WTC11 (cell line): ENCODE measurements at regions not wholly inside any gene's neighbourhood (a gene's known extent, or its start where the extent isn't known, plus 50 kb on each side); places are given as distances from the start of the nearest gene placed in this dataset.
"Not testable (repeated sequence)": the region's sequence is repeated elsewhere in the genome, so short reads cannot be mapped to it uniquely, and the experiment has no call there.

Source experiments
- ATAC-seq: fragments of 200-7000 bp; cut with Tn5 transposase; 2 replicates; pipeline ENCODE4 v1.10.0; 2021; ENCODE audit warnings: mild to moderate bottlenecking, moderate library complexity
- CTCF ChIA-PET: fragments of 300-600 bp; sonication (Branson Sonifier 250); formaldehyde crosslinking; loops from one replicate; lab custom pipeline; 2021; ENCODE audit warnings: antibody characterized with exemption; lab: Charles Lee
- POLR2A ChIA-PET: fragments of 350-600 bp; sonication (Branson Sonifier 250); formaldehyde crosslinking; loops from one replicate; lab custom pipeline; 2021; ENCODE audit warnings: antibody characterized with exemption; lab: Charles Lee
- DNase-seq: peaks from one replicate; pipeline ENCODE4 v3.0.0; 2021; ENCODE audit warnings: low spot score
- H3K27ac Mint-ChIP-seq: 2 replicates; pipeline ENCODE4 v1.8.0; 2021; ENCODE audit warnings: mixed read lengths
- H3K27me3 Mint-ChIP-seq: 2 replicates; pipeline ENCODE4 v1.8.0; 2021; ENCODE audit warnings: low read depth, mild to moderate bottlenecking, moderate library complexity, mixed read lengths
- H3K36me3 Mint-ChIP-seq: 2 replicates; pipeline ENCODE4 v1.8.0; 2021; ENCODE audit warnings: mixed read lengths
- H3K4me1 Mint-ChIP-seq: 2 replicates; pipeline ENCODE4 v1.8.0; 2022; ENCODE audit warnings: mixed read lengths
- H3K4me3 Mint-ChIP-seq: 2 replicates; pipeline ENCODE4 v1.8.0; 2021; ENCODE audit warnings: mild to moderate bottlenecking, moderate library complexity, mixed read lengths
- H3K9me3 Mint-ChIP-seq: 2 replicates; pipeline ENCODE4 v1.8.0; 2021; ENCODE audit warnings: mixed read lengths
- CBFB ChIP-seq: sonication (generic); formaldehyde crosslinking; IDR thresholded peaks from 2 replicates; pipeline ENCODE4 v1.8.1; 2022; ENCODE audit warnings: mild to moderate bottlenecking, low read depth, missing genetic modification reagents
- CREM ChIP-seq: sonication (generic); formaldehyde crosslinking; IDR thresholded peaks from 2 replicates; pipeline ENCODE4 v1.8.1; 2022; ENCODE audit warnings: mild to moderate bottlenecking, missing genetic modification reagents, moderate library complexity
- ELF4 ChIP-seq: sonication (generic); formaldehyde crosslinking; IDR thresholded peaks from 2 replicates; pipeline ENCODE4 v1.8.1; 2022; ENCODE audit warnings: low read depth, mild to moderate bottlenecking, moderate library complexity, missing genetic modification reagents
- GTF2I ChIP-seq: fragments of 250-450 bp; sonication (Bioruptor Pico); conservative IDR thresholded peaks from 2 replicates; pipeline ENCODE4 v1.4.0; 2021; ENCODE audit warnings: mild to moderate bottlenecking
- IRF2 ChIP-seq: sonication (generic); formaldehyde crosslinking; IDR thresholded peaks from 2 replicates; pipeline ENCODE4 v1.8.0; 2022; ENCODE audit warnings: low read depth, missing genetic modification reagents, borderline replicate concordance
- NFATC4 ChIP-seq: fragments of 250-450 bp; sonication (Bioruptor Pico); IDR thresholded peaks from 2 replicates; pipeline ENCODE4 v1.9.0; 2021; ENCODE audit warnings: mild to moderate bottlenecking
- NFE2L1 ChIP-seq: sonication (generic); formaldehyde crosslinking; IDR thresholded peaks from 2 replicates; pipeline ENCODE4 v1.8.1; 2023; ENCODE audit warnings: missing genetic modification reagents
- NR2C2 ChIP-seq: sonication (generic); formaldehyde crosslinking; IDR thresholded peaks from 2 replicates; pipeline ENCODE4 v1.8.0; 2022; ENCODE audit warnings: mild to moderate bottlenecking, missing genetic modification reagents
- NR3C1 ChIP-seq: sonication (generic); formaldehyde crosslinking; conservative IDR thresholded peaks from 2 replicates; pipeline ENCODE4 v1.8.1; 2023; ENCODE audit warnings: low read depth, mild to moderate bottlenecking, missing genetic modification reagents
- OVOL2 ChIP-seq: fragments of 250-450 bp; sonication (Bioruptor Pico); IDR thresholded peaks from 2 replicates; pipeline ENCODE4 v1.9.0; 2021; ENCODE audit warnings: mild to moderate bottlenecking, borderline replicate concordance
- RELA ChIP-seq: sonication (generic); formaldehyde crosslinking; IDR thresholded peaks from 2 replicates; pipeline ENCODE4 v1.8.1; 2022; ENCODE audit warnings: missing genetic modification reagents, mild to moderate bottlenecking, borderline replicate concordance
- SMAD3 ChIP-seq: sonication (generic); formaldehyde crosslinking; IDR thresholded peaks from 2 replicates; pipeline ENCODE4 v1.8.0; 2022; ENCODE audit warnings: missing genetic modification reagents, mild to moderate bottlenecking, borderline replicate concordance
- TEAD1 ChIP-seq: sonication (generic); formaldehyde crosslinking; IDR thresholded peaks from 2 replicates; pipeline ENCODE4 v1.8.0; 2022; ENCODE audit warnings: mild to moderate bottlenecking, missing genetic modification reagents
- ZNF263 ChIP-seq: sonication (generic); formaldehyde crosslinking; IDR thresholded peaks from 2 replicates; pipeline ENCODE4 v1.8.1; 2022; ENCODE audit warnings: low read depth, mild to moderate bottlenecking, moderate library complexity, missing genetic modification reagents
- ZNF317 ChIP-seq: sonication (generic); formaldehyde crosslinking; IDR thresholded peaks from 2 replicates; pipeline ENCODE4 v1.8.1; 2023; ENCODE audit warnings: low read depth, mild to moderate bottlenecking, moderate library complexity, missing genetic modification reagents, borderline replicate concordance
- ZNF396 ChIP-seq: fragments of 250-450 bp; sonication (Bioruptor Pico); IDR thresholded peaks from 2 replicates; pipeline ENCODE4 v1.8.0; 2021; ENCODE audit warnings: mild to moderate bottlenecking, moderate library complexity, borderline replicate concordance
- ZNF423 ChIP-seq: fragments of 250-450 bp; sonication (Bioruptor Pico); IDR thresholded peaks from 2 replicates; pipeline ENCODE4 v2.1.2; 2022; ENCODE audit warnings: mild to moderate bottlenecking, moderate library complexity
- TF ChIP-seq, protein P1 (sequence below): sonication (generic); formaldehyde crosslinking; IDR thresholded peaks from 2 replicates; pipeline ENCODE4 v1.8.1; 2023; ENCODE audit warnings: mild to moderate bottlenecking, missing genetic modification reagents, moderate library complexity
- TF ChIP-seq, protein P2 (sequence below): sonication (generic); formaldehyde crosslinking; IDR thresholded peaks from 2 replicates; pipeline ENCODE4 v1.8.0; 2023; ENCODE audit warnings: mild to moderate bottlenecking, missing genetic modification reagents
- TF ChIP-seq, protein P3 (sequence below): sonication (generic); formaldehyde crosslinking; IDR thresholded peaks from 2 replicates; pipeline ENCODE4 v1.8.0; 2022; ENCODE audit warnings: mild to moderate bottlenecking, missing genetic modification reagents
- TF ChIP-seq, protein P4 (sequence below): sonication (generic); formaldehyde crosslinking; IDR thresholded peaks from 2 replicates; pipeline ENCODE4 v1.8.1; 2023; ENCODE audit warnings: mild to moderate bottlenecking, missing genetic modification reagents

DNA sequence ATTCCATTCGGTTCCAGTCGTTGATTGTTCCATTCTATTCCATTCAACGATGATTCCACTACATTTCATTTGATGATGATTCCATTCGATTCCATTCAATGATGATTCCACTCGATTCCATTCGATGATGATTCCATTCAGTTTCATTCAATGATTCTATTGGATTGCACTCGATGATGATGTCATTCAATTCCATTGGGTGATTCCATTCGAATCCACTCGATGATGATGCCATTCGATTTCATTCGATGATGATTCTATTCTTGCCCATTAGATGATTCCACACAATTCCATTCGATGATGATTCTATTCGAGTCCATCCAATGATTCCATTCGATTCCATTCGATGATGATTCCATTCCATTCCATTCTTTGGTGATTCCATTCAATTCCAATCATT lies 1283.7 kb downstream of the TP53TG3F start:
- ATAC-seq (no peak), DNase-seq (no peak)
- POLR2A ChIA-PET: no interaction called here
- Mint-ChIP-seq H3K4me1 (no peaks in the 10 kb centered on the region), H3K27ac (no peak overlapping the region)
- CTCF ChIA-PET: no interaction called here
- TF ChIP-seq, protein P1, sequence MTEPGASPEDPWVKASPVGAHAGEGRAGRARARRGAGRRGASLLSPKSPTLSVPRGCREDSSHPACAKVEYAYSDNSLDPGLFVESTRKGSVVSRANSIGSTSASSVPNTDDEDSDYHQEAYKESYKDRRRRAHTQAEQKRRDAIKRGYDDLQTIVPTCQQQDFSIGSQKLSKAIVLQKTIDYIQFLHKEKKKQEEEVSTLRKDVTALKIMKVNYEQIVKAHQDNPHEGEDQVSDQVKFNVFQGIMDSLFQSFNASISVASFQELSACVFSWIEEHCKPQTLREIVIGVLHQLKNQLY (CRISPR knock-in tag): no peak
- TF ChIP-seq TEAD1 (CRISPR knock-in tag) (no peak), NR2C2 (CRISPR knock-in tag) (no peak), ZNF423 (CRISPR knock-in tag) (no peak)
- TF ChIP-seq, all 79 proteins: peak for 0
- Mint-ChIP-seq H3K27me3 (peaks cover 34% of the 10 kb centered on the region), H3K9me3 (no peaks in the 10 kb centered on the region; the same call in 1 of the 2 replicates), H3K4me3 (no peak overlapping the region), H3K36me3 (no peaks in the 10 kb centered on the region; the same call in 1 of the 2 replicates)

DNA sequence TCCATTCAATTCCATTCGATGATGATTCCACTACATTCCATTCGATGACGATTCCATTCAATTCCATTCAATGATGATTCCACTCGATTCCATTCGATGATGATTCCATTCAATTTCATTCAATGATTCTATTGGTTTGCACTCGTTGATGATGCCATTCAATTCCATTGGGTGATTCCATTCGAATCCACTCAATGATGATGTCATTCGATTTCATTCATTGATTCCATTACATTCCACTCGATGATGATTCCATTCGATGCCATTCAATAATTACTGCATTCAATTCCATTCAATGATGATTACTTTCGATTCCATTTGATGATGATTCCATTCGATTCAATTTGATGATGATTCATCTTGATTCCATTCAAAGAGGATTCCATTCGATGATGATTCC lies 1299.4 kb downstream of the TP53TG3F start:
- ATAC-seq (no peak), DNase-seq (no peak)
- H3K9me3 Mint-ChIP-seq: no peaks in the 10 kb centered on the region
- ChIA-PET POLR2A (no interaction called here), CTCF (no interaction called here)
- no peaks in the 10 kb centered on the region; the same call in 1 of the 2 replicates for H3K36me3 Mint-ChIP-seq
- no peak overlapping the region for H3K4me3 Mint-ChIP-seq
- H3K27me3 Mint-ChIP-seq: peaks cover 75% of the 10 kb centered on the region
- H3K27ac Mint-ChIP-seq: no peak overlapping the region
- H3K4me1 Mint-ChIP-seq: no peaks in the 10 kb centered on the region
- TF ChIP-seq GTF2I (CRISPR knock-in tag) (no peak), NFE2L1 (no peak), ZNF263 (no peak), ZNF317 (CRISPR knock-in tag) (no peak), CBFB (no peak), ZNF396 (CRISPR knock-in tag) (no peak), ELF4 (CRISPR knock-in tag) (no peak), RELA (CRISPR knock-in tag) (no peak), IRF2 (CRISPR knock-in tag) (no peak), OVOL2 (CRISPR knock-in tag) (no peak), CREM (CRISPR knock-in tag) (no peak), NFATC4 (no peak), SMAD3 (no peak), NR2C2 (CRISPR knock-in tag) (no peak), NR3C1 (CRISPR knock-in tag) (no peak)
- TF ChIP-seq, protein P2, sequence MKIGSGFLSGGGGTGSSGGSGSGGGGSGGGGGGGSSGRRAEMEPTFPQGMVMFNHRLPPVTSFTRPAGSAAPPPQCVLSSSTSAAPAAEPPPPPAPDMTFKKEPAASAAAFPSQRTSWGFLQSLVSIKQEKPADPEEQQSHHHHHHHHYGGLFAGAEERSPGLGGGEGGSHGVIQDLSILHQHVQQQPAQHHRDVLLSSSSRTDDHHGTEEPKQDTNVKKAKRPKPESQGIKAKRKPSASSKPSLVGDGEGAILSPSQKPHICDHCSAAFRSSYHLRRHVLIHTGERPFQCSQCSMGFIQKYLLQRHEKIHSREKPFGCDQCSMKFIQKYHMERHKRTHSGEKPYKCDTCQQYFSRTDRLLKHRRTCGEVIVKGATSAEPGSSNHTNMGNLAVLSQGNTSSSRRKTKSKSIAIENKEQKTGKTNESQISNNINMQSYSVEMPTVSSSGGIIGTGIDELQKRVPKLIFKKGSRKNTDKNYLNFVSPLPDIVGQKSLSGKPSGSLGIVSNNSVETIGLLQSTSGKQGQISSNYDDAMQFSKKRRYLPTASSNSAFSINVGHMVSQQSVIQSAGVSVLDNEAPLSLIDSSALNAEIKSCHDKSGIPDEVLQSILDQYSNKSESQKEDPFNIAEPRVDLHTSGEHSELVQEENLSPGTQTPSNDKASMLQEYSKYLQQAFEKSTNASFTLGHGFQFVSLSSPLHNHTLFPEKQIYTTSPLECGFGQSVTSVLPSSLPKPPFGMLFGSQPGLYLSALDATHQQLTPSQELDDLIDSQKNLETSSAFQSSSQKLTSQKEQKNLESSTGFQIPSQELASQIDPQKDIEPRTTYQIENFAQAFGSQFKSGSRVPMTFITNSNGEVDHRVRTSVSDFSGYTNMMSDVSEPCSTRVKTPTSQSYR (CRISPR knock-in tag): no peak
- TF ChIP-seq, protein P3, sequence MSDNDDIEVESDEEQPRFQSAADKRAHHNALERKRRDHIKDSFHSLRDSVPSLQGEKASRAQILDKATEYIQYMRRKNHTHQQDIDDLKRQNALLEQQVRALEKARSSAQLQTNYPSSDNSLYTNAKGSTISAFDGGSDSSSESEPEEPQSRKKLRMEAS: no peak
- TF ChIP-seq, protein P4, sequence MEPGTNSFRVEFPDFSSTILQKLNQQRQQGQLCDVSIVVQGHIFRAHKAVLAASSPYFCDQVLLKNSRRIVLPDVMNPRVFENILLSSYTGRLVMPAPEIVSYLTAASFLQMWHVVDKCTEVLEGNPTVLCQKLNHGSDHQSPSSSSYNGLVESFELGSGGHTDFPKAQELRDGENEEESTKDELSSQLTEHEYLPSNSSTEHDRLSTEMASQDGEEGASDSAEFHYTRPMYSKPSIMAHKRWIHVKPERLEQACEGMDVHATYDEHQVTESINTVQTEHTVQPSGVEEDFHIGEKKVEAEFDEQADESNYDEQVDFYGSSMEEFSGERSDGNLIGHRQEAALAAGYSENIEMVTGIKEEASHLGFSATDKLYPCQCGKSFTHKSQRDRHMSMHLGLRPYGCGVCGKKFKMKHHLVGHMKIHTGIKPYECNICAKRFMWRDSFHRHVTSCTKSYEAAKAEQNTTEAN (CRISPR knock-in tag): no peak

DNA sequence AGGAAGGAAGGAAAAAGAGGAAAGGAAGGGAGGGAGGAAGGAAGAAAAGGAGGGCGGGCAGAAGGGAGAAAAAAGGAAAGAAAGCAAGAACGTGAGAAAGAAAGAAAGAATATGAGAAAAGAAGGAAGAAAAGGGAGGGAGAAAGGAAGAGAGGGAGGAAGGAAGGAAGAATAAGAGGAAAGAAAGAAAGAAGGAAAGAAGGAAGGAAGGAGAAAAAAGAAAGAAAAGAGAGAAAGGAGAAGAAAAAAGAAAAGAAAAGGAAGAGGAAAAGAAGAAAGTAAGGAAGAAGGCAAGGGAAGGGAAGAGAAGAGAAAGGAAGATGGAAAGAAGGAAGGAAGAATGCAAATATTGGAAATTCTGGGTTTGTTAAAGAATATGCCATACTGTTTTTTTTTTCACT lies 1332.4 kb downstream of the TP53TG3F start:
- CTCF ChIA-PET, H3K4me3 Mint-ChIP-seq, H3K27ac Mint-ChIP-seq, H3K27me3 Mint-ChIP-seq, ATAC-seq, DNase-seq, POLR2A ChIA-PET, H3K4me1 Mint-ChIP-seq: not testable (repeated sequence)
- Mint-ChIP-seq H3K9me3 (peaks cover 68% of the 10 kb centered on the region), H3K36me3 (peaks cover 59% of the 10 kb centered on the region)
